ENCODE measurements at regions not wholly inside any gene's neighbourhood (a gene's known extent, or its start where the extent isn't known, plus 50 kb on each side); places are given as distances from the start of the nearest gene placed in this dataset.

DNA sequence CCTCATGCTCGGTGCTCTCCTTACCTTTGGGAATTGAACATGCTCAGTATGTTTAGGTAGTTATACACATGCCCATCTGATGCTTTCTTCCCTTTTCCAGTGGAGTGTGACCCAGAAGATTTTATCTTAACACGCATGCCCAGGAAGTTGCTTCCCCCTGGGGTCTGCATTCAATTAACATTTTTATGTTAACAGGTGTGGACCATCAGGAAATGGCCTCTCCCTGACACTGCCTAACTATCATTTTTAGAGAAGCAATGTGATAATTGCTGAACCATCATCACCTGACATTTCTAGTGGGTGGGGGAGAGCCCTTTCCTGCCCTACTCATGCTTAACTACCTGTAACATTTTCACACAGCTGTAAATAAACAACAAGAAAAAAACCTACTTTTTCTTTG, 55.1 kb upstream of the TGFBR2 start:
- Histone ChIP-seq H3K9me3 (no peaks in the 10 kb centered on the region), H3K4me1 (0 out of 2 replicates have a peak, but pooled peaks cover 11% of the 10 kb centered on the region), H3K4me3 (ENCODE audit: low read depth, low read length) (no peak overlapping the region), H3K27me3 (replicated peaks; ENCODE audit: control insufficient read depth, insufficient read depth, low read length) (no peaks in the 10 kb centered on the region), H3K36me3 (ENCODE audit: control insufficient read depth, insufficient read depth, low read length) (no peaks in the 10 kb centered on the region)
- no peaks in the 10 kb centered on the region for H3K27me3 Mint-ChIP-seq (ENCODE audit: insufficient read depth, unreplicated experiment)
- no peak for TF ChIP-seq CTCF (IDR thresholded peaks at IDR 0.05; ENCODE audit: insufficient read depth in 1 of 2, low read depth in 1 of 2, low read length in 1 of 2, severe bottlenecking in 1 of 2, unreplicated experiment in 1 of 2)
- intact Hi-C loops (cut with micrococcal nuclease; ENCODE audit: unreplicated experiment), result no loop called here
- H3K9me3 Mint-ChIP-seq (ENCODE audit: unreplicated experiment), result peaks cover 15% of the 10 kb centered on the region
- peaks cover 39% of the 10 kb centered on the region for H3K4me1 Mint-ChIP-seq (ENCODE audit: low read depth, unreplicated experiment)
- no peaks in the 10 kb centered on the region for H3K36me3 Mint-ChIP-seq (ENCODE audit: insufficient read depth, unreplicated experiment)
- peak overlapping the region; percentile 58 for H3K27ac Mint-ChIP-seq (ENCODE audit: unreplicated experiment)
- no TSS peak for BruUV-seq (replicated peaks)
- H3K4me3 Mint-ChIP-seq (ENCODE audit: unreplicated experiment), result no peak overlapping the region
- CTCF ChIA-PET, result no interaction called here
- no peak for DNase-seq
- POLR2A ChIA-PET, result no interaction called here

DNA sequence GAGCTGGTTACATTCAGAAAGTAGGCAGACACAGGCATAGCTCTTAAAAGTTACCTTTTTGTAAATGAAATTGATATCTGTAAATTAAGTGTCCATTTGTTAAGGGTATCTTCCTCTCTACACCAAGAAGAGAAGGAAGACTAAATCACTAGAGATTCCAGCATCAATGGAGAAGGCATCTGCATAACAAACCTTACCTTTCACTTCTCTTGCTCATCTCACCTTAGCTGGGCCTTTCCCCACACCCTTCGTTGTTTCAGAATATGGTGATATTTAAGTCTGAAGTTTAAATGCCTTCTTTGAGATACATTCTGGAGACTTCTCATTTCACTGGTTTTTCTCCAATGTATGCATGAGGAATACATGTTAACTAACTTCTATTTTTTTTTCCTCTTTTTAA, 54.5 kb upstream of the TGFBR2 start:
- Histone ChIP-seq H3K4me3 (ENCODE audit: low read depth, low read length) (no peak overlapping the region), H3K27me3 (replicated peaks; ENCODE audit: control insufficient read depth, insufficient read depth, low read length) (no peaks in the 10 kb centered on the region), H3K36me3 (ENCODE audit: control insufficient read depth, insufficient read depth, low read length) (no peaks in the 10 kb centered on the region), H3K9me3 (no peaks in the 10 kb centered on the region), H3K4me1 (0 out of 2 replicates have a peak, but pooled peaks cover 11% of the 10 kb centered on the region)
- Mint-ChIP-seq H3K27ac (ENCODE audit: unreplicated experiment) (no peak overlapping the region), H3K36me3 (ENCODE audit: insufficient read depth, unreplicated experiment) (no peaks in the 10 kb centered on the region), H3K27me3 (ENCODE audit: insufficient read depth, unreplicated experiment) (no peaks in the 10 kb centered on the region), H3K9me3 (ENCODE audit: unreplicated experiment) (peaks cover 15% of the 10 kb centered on the region), H3K4me1 (ENCODE audit: low read depth, unreplicated experiment) (peaks cover 44% of the 10 kb centered on the region), H3K4me3 (ENCODE audit: unreplicated experiment) (no peak overlapping the region)
- DNase-seq, result no peak
- BruUV-seq (replicated peaks), result no TSS peak
- intact Hi-C loops (cut with micrococcal nuclease; ENCODE audit: unreplicated experiment), result no loop called here
- ChIA-PET POLR2A (no interaction called here), CTCF (no interaction called here)
- TF ChIP-seq CTCF (IDR thresholded peaks at IDR 0.05; ENCODE audit: insufficient read depth in 1 of 2, low read depth in 1 of 2, low read length in 1 of 2, severe bottlenecking in 1 of 2, unreplicated experiment in 1 of 2), result no peak

GRCh38 chr3:30553641-30554316, 52.6 kb upstream of the TGFBR2 start:
- peaks cover 45% of the 10 kb centered on the region for H3K4me1 Mint-ChIP-seq (ENCODE audit: low read depth, unreplicated experiment)
- no peaks in the 10 kb centered on the region for H3K27me3 Mint-ChIP-seq (ENCODE audit: insufficient read depth, unreplicated experiment)
- intact Hi-C loops (cut with micrococcal nuclease; ENCODE audit: unreplicated experiment), result no loop called here

More at GRCh38 chr3:30553641-30554316, 52.6 kb upstream of the TGFBR2 start:
- DNase-seq, result no peak
- Histone ChIP-seq H3K4me3 (ENCODE audit: low read depth, low read length) (no peak overlapping the region), H3K4me1 (0 out of 2 replicates have a peak, but pooled peaks cover 11% of the 10 kb centered on the region), H3K9me3 (no peaks in the 10 kb centered on the region), H3K36me3 (ENCODE audit: control insufficient read depth, insufficient read depth, low read length) (no peaks in the 10 kb centered on the region), H3K27me3 (replicated peaks; ENCODE audit: control insufficient read depth, insufficient read depth, low read length) (no peaks in the 10 kb centered on the region)
- H3K27ac Mint-ChIP-seq (ENCODE audit: unreplicated experiment), result no peak overlapping the region
- TF ChIP-seq CTCF (IDR thresholded peaks at IDR 0.05; ENCODE audit: insufficient read depth in 1 of 2, low read depth in 1 of 2, low read length in 1 of 2, severe bottlenecking in 1 of 2, unreplicated experiment in 1 of 2), result no peak
- H3K4me3 Mint-ChIP-seq (ENCODE audit: unreplicated experiment), result no peak overlapping the region
- POLR2A ChIA-PET, result no interaction called here
- no TSS peak for BruUV-seq (replicated peaks)
- H3K9me3 Mint-ChIP-seq (ENCODE audit: unreplicated experiment), result peaks cover 1% of the 10 kb centered on the region
- CTCF ChIA-PET, result no interaction called here
- H3K36me3 Mint-ChIP-seq (ENCODE audit: insufficient read depth, unreplicated experiment), result no peaks in the 10 kb centered on the region

Data from Caco-2 (cell line).